ENCODE measurements at regions not wholly inside any gene's neighbourhood (a gene's known extent, or its start where the extent isn't known, plus 50 kb on each side); places are given as distances from the start of the nearest gene placed in this dataset.

GRCh38 chr21:19507682-19508260, 1104.2 kb upstream of the TMPRSS15 start:
- H3K23ac ChIP-seq (ENCODE audit: low read depth, low read length, poor library complexity), result no peak overlapping the region
- no peak overlapping the region for H3K4me3 ChIP-seq (ENCODE audit: low read length in 2 of 2)
- no peak overlapping the region for H2BK12ac ChIP-seq (ENCODE audit: low read length)
- H4K8ac ChIP-seq (ENCODE audit: low read depth, low read length), result no peak overlapping the region
- no peak overlapping the region for H2BK5ac ChIP-seq (ENCODE audit: low read length)
- H2AFZ ChIP-seq (ENCODE audit: low read length), result no peak overlapping the region
- H3K4ac ChIP-seq (ENCODE audit: low read length), result no peak overlapping the region
- H3K4me1 ChIP-seq (ENCODE audit: control insufficient read depth in 2 of 2, insufficient read depth in 1 of 2, low read depth in 1 of 2, low read length in 2 of 2), result peaks cover 0 to 2% of the 10 kb centered on the region in 2 donors
- no peak overlapping the region for H2AK5ac ChIP-seq (ENCODE audit: low read depth, low read length)
- H3K79me1 ChIP-seq (ENCODE audit: low read depth, low read length), result no peaks in the 10 kb centered on the region
- no CpG with 5 or more reads among the region's 3 CpGs for WGBS, 2 donors (ENCODE audit: extremely low coverage in 2 of 2, insufficient read length in 2 of 2, insufficient replicate concordance in 1 of 2)
- no peak overlapping the region for H3K4me2 ChIP-seq (ENCODE audit: insufficient read depth, low read length, poor library complexity, severe bottlenecking)
- no peak overlapping the region for H3K14ac ChIP-seq (ENCODE audit: low read length)
- H3K27ac ChIP-seq (replicated peaks; ENCODE audit: low read length), result no peak overlapping the region
- H3K9me3 ChIP-seq (replicated peaks in 1 of 2; ENCODE audit: control insufficient read depth in 2 of 2, insufficient read depth in 1 of 2, low read depth in 1 of 2, low read length in 2 of 2), result no peaks in the 10 kb centered on the region
- no peaks in the 10 kb centered on the region for H3K27me3 ChIP-seq (ENCODE audit: control insufficient read depth in 3 of 3, insufficient read depth in 3 of 3, low read depth in 1 of 3, low read length in 3 of 3)
- H4K91ac ChIP-seq (ENCODE audit: low read depth, low read length, poor library complexity), result no peak overlapping the region
- no peak overlapping the region for H2BK120ac ChIP-seq (ENCODE audit: low read depth, low read length)
- no peak overlapping the region for H3K18ac ChIP-seq (ENCODE audit: low read length)
- H3K36me3 ChIP-seq (replicated peaks in 1 of 2; ENCODE audit: control insufficient read depth in 2 of 2, insufficient read depth in 2 of 2, low read length in 2 of 2), result no peaks in the 10 kb centered on the region
- no peak overlapping the region for H3K9ac ChIP-seq (ENCODE audit: low read depth, low read length, poor library complexity)
- no peak overlapping the region for H2BK15ac ChIP-seq (ENCODE audit: low read length)
- DNase-seq (ENCODE audit: low spot score), result no peak

DNA sequence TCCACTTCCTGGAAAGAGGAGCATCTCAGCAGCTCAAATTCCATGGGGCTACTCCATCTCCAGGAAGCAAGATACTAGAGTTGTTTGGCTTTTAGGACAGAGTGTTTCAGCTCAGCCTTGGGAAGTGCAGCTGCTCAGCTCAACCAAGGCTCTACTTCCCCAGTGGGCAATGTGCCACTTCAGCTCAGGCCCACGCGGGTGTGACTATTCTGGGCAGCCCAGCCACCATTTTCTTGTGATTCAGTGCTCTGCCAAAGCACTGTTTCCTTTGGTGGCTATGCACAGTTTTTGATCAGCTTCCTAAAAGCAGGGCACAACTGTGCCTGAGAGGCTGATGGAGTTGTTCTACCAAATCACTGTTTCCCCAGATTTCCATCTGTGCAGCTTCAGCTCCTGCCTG, 1104.9 kb upstream of the TMPRSS15 start:
- Histone ChIP-seq H3K4ac (ENCODE audit: low read length) (no peak overlapping the region), H2BK15ac (ENCODE audit: low read length) (no peak overlapping the region), H3K23ac (ENCODE audit: low read depth, low read length, poor library complexity) (no peak overlapping the region), H3K27ac (replicated peaks; ENCODE audit: low read length) (no peak overlapping the region), H3K4me3 (ENCODE audit: low read length in 2 of 2) (no peak overlapping the region), H2AK5ac (ENCODE audit: low read depth, low read length) (no peak overlapping the region), H3K79me1 (ENCODE audit: low read depth, low read length) (no peaks in the 10 kb centered on the region), H3K4me1 (ENCODE audit: control insufficient read depth in 2 of 2, insufficient read depth in 1 of 2, low read depth in 1 of 2, low read length in 2 of 2) (peaks cover 0 to 2% of the 10 kb centered on the region in 2 donors), H3K36me3 (replicated peaks in 1 of 2; ENCODE audit: control insufficient read depth in 2 of 2, insufficient read depth in 2 of 2, low read length in 2 of 2) (no peaks in the 10 kb centered on the region), H4K91ac (ENCODE audit: low read depth, low read length, poor library complexity) (no peak overlapping the region), H2BK120ac (ENCODE audit: low read depth, low read length) (no peak overlapping the region), H3K14ac (ENCODE audit: low read length) (no peak overlapping the region), H3K27me3 (ENCODE audit: control insufficient read depth in 3 of 3, insufficient read depth in 3 of 3, low read depth in 1 of 3, low read length in 3 of 3) (no peaks in the 10 kb centered on the region), H3K18ac (ENCODE audit: low read length) (no peak overlapping the region), H4K8ac (ENCODE audit: low read depth, low read length) (no peak overlapping the region), H3K9ac (ENCODE audit: low read depth, low read length, poor library complexity) (no peak overlapping the region), H2AFZ (ENCODE audit: low read length) (no peak overlapping the region), H3K9me3 (replicated peaks in 1 of 2; ENCODE audit: control insufficient read depth in 2 of 2, insufficient read depth in 1 of 2, low read depth in 1 of 2, low read length in 2 of 2) (no peaks in the 10 kb centered on the region), H3K4me2 (ENCODE audit: insufficient read depth, low read length, poor library complexity, severe bottlenecking) (no peak overlapping the region), H2BK5ac (ENCODE audit: low read length) (no peak overlapping the region), H2BK12ac (ENCODE audit: low read length) (no peak overlapping the region)
- no peak for DNase-seq (ENCODE audit: low spot score)
- no CpG with 5 or more reads among the region's 2 CpGs for WGBS, 2 donors (ENCODE audit: extremely low coverage in 2 of 2, insufficient read length in 2 of 2, insufficient replicate concordance in 1 of 2)

GRCh38 chr21:19508844-19509243, 1105.3 kb upstream of the TMPRSS15 start:
- no CpG with 5 or more reads among the region's 3 CpGs for WGBS, 2 donors (ENCODE audit: extremely low coverage in 2 of 2, insufficient read length in 2 of 2, insufficient replicate concordance in 1 of 2)
- no peak overlapping the region for H2AFZ ChIP-seq (ENCODE audit: low read length)

DNA sequence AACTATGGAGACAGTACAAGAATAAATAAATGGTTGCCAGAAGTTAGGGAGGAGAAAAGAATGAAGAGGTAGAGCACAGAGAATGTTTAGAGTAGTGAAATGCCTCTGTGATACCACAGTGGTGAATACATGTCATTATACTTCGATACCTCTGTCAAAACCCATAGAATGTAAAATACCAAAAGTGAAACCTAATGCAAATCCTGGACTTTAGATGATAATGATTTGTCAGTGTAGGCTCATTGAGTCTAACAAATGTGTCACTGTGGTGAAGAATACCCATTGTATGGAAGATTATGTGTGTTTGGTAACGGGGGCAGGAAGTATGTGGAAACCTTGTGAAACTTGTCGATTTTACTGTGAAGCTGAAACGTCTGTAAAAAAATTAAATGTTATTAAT, 1106.5 kb upstream of the TMPRSS15 start:
- no peak overlapping the region for H2BK15ac ChIP-seq (ENCODE audit: low read length)
- no peak overlapping the region for H3K18ac ChIP-seq (ENCODE audit: low read length)
- H3K27me3 ChIP-seq (ENCODE audit: control insufficient read depth in 3 of 3, insufficient read depth in 3 of 3, low read depth in 1 of 3, low read length in 3 of 3), result no peaks in the 10 kb centered on the region
- H3K9ac ChIP-seq (ENCODE audit: low read depth, low read length, poor library complexity), result no peak overlapping the region
- no peaks in the 10 kb centered on the region for H3K9me3 ChIP-seq (replicated peaks in 1 of 2; ENCODE audit: control insufficient read depth in 2 of 2, insufficient read depth in 1 of 2, low read depth in 1 of 2, low read length in 2 of 2)
- no peaks in the 10 kb centered on the region for H3K79me1 ChIP-seq (ENCODE audit: low read depth, low read length)
- H3K23ac ChIP-seq (ENCODE audit: low read depth, low read length, poor library complexity), result no peak overlapping the region
- DNase-seq (ENCODE audit: low spot score), result no peak
- H2BK120ac ChIP-seq (ENCODE audit: low read depth, low read length), result no peak overlapping the region
- no peak overlapping the region for H2AK5ac ChIP-seq (ENCODE audit: low read depth, low read length)
- H4K8ac ChIP-seq (ENCODE audit: low read depth, low read length), result no peak overlapping the region
- no peak overlapping the region for H3K4me3 ChIP-seq (ENCODE audit: low read length in 2 of 2)
- no peaks in the 10 kb centered on the region for H3K36me3 ChIP-seq (replicated peaks in 1 of 2; ENCODE audit: control insufficient read depth in 2 of 2, insufficient read depth in 2 of 2, low read length in 2 of 2)
- no peak overlapping the region for H3K27ac ChIP-seq (replicated peaks; ENCODE audit: low read length)
- no peak overlapping the region for H2BK12ac ChIP-seq (ENCODE audit: low read length)
- no peak overlapping the region for H2BK5ac ChIP-seq (ENCODE audit: low read length)
- no peak overlapping the region for H3K4me2 ChIP-seq (ENCODE audit: insufficient read depth, low read length, poor library complexity, severe bottlenecking)
- H4K91ac ChIP-seq (ENCODE audit: low read depth, low read length, poor library complexity), result no peak overlapping the region
- H3K4me1 ChIP-seq (ENCODE audit: control insufficient read depth in 2 of 2, insufficient read depth in 1 of 2, low read depth in 1 of 2, low read length in 2 of 2), result peaks cover 0 to 2% of the 10 kb centered on the region in 2 donors
- no peak overlapping the region for H3K14ac ChIP-seq (ENCODE audit: low read length)
- WGBS, 2 donors (ENCODE audit: extremely low coverage in 2 of 2, insufficient read length in 2 of 2, insufficient replicate concordance in 1 of 2), result no CpG with 5 or more reads among the region's 4 CpGs
- H3K4ac ChIP-seq (ENCODE audit: low read length), result no peak overlapping the region
- no peak overlapping the region for H2AFZ ChIP-seq (ENCODE audit: low read length)

More at GRCh38 chr21:19508844-19509243, 1105.3 kb upstream of the TMPRSS15 start:
- Histone ChIP-seq H3K23ac (ENCODE audit: low read depth, low read length, poor library complexity) (no peak overlapping the region), H3K27me3 (ENCODE audit: control insufficient read depth in 3 of 3, insufficient read depth in 3 of 3, low read depth in 1 of 3, low read length in 3 of 3) (no peaks in the 10 kb centered on the region), H3K79me1 (ENCODE audit: low read depth, low read length) (no peaks in the 10 kb centered on the region), H3K27ac (replicated peaks; ENCODE audit: low read length) (no peak overlapping the region), H2AK5ac (ENCODE audit: low read depth, low read length) (no peak overlapping the region), H2BK120ac (ENCODE audit: low read depth, low read length) (no peak overlapping the region), H3K14ac (ENCODE audit: low read length) (no peak overlapping the region), H3K4me1 (ENCODE audit: control insufficient read depth in 2 of 2, insufficient read depth in 1 of 2, low read depth in 1 of 2, low read length in 2 of 2) (peaks cover 0 to 2% of the 10 kb centered on the region in 2 donors), H3K18ac (ENCODE audit: low read length) (no peak overlapping the region), H3K4me3 (ENCODE audit: low read length in 2 of 2) (no peak overlapping the region), H2BK12ac (ENCODE audit: low read length) (no peak overlapping the region), H2BK5ac (ENCODE audit: low read length) (no peak overlapping the region), H3K9ac (ENCODE audit: low read depth, low read length, poor library complexity) (no peak overlapping the region), H3K9me3 (replicated peaks in 1 of 2; ENCODE audit: control insufficient read depth in 2 of 2, insufficient read depth in 1 of 2, low read depth in 1 of 2, low read length in 2 of 2) (no peaks in the 10 kb centered on the region), H3K4me2 (ENCODE audit: insufficient read depth, low read length, poor library complexity, severe bottlenecking) (no peak overlapping the region), H2BK15ac (ENCODE audit: low read length) (no peak overlapping the region), H3K36me3 (replicated peaks in 1 of 2; ENCODE audit: control insufficient read depth in 2 of 2, insufficient read depth in 2 of 2, low read length in 2 of 2) (no peaks in the 10 kb centered on the region), H4K8ac (ENCODE audit: low read depth, low read length) (no peak overlapping the region), H3K4ac (ENCODE audit: low read length) (no peak overlapping the region), H4K91ac (ENCODE audit: low read depth, low read length, poor library complexity) (no peak overlapping the region)
- no peak for DNase-seq (ENCODE audit: low spot score)

Measured in neuronal stem cell (in vitro differentiated cells).